GM21526 (cell line): ENCODE measurements at regions not wholly inside any gene's neighbourhood (a gene's known extent, or its start where the extent isn't known, plus 50 kb on each side); places are given as distances from the start of the nearest gene placed in this dataset.

Source experiments
- ATAC-seq: cut with Tn5 transposase; IDR thresholded peaks from one replicate; pipeline ENCODE4 v1.9.1; 2021; ENCODE audit warnings: moderate library complexity; ENCODE audit not compliant: unreplicated experiment, low FRiP score

DNA sequence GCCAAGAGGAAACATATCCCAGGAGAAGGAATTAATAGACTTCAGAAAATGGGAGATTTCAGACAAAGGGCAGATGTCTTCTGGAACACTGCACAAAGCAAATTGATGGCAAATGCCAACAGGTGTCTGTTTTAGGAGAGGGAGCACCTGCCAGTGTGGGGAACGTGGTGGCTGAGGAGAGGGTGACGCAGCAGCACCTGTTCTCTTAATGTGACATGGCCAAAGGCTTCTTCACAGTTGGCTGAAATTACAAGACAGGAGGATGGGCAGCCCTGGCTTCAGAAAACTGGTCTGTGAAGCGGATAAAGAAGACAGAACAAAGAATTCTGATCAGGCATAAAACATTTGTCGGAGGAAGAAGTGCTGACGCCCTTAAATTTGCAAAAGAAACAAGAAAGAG is 178.7 kb upstream of the RUNX1 start:
- ATAC-seq, result peak; percentile 29

DNA sequence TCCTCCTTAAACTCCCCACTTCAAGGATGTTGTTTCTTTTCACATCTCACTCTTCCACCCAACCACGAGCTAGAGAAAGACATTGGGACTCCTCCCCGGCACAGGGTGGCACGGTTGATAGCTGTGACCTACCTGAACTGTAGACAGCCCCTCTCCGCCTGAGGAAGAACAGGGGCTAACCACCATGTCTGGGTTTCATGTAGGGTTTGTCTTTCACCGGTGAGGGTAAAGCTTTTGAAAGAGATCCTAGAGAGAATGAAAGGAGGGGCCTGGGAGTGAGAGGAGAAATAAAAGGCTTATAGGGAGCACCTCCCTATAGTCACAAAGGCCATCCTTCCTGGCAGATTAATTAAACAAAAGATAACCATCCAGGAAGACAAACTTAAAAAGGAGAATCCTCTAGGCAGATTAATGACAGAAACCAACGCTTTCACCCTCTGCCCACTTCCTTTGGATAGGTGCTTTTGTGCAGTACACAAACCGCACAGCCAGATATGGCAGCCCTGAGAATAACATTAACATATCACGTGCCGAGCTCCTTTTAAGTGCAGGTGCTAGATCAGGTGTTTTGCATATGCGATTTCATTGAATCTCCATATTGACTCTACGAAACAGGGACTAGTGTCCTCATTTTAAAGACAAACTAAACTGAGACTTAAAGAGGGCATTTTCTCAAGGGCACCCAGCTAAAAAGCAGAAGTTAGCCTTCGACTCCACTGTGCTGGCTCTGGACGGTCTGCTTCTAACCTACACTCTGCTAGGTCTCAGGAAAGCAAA is 178.1 kb upstream of the RUNX1 start:
- ATAC-seq, result peak; percentile 72

DNA sequence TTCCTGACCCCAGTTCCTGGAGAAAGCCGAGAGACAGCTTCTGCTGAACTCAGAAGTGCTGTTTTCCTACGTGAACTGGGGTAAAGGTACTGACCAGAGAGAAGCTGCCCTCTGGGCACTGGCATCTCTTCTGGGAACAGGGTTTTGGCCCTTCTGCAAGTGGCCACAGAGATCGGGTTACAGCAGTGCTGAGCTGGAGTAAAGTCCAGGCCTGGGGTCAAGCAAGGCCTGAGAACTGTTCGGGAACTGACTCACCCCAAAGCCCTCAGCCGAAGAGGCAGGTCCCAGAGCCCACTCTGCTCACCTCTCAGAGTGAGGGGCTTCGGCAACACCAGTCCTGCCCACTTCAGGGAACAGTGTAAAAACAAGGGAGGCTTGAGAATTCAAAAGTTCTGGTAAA is 177.2 kb upstream of the RUNX1 start:
- no peak for ATAC-seq

DNA sequence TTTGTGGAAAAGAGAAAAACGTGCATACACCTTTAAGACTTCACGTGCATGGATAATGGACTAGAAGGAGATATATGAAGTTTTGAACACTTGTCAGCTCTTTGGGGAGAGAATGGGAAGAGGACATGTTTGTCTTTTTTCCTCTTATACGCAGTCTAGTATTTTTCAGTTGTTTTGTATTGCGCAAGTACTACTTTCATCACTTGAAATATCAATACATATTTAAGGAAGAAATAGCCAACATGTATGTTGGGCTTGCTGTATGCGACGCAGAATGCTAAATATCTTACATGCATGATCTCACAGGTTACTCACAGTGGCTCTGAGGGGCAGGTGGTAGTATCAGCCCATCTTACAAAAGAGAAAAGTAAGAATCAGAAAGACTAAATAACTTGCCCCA is 176.5 kb upstream of the RUNX1 start:
- ATAC-seq, result no peak

DNA sequence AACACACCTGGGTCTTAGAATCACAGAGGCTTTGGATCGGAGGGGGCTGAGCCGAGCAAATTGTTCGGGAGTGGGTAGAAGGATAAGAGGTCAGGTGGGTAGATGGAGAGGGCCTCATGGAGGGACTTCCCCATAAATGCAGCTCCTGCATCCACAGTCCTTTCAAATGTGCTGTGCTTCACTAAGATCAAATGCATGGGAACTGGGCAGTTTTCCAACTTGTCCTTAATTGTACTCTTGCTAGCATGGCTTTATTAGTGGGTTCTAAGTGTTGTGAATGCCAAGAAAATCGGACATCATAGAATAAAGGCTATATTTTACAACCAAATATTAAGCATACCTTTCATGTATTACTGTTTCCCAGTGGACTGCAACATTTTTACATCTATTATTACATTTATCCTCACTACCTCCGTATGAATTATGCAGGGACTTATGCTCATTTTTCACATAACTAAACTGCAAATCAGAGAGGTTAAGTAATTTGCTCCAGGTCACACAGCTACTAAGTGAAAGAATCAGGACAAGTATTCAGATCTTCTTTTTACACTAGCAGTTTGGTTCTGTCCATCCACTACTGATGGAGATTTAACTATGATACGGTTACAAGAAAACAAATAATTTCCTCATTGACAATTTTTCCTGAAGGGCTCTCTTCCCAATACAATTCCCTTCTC is 174.5 kb upstream of the RUNX1 start:
- ATAC-seq, result no peak

DNA sequence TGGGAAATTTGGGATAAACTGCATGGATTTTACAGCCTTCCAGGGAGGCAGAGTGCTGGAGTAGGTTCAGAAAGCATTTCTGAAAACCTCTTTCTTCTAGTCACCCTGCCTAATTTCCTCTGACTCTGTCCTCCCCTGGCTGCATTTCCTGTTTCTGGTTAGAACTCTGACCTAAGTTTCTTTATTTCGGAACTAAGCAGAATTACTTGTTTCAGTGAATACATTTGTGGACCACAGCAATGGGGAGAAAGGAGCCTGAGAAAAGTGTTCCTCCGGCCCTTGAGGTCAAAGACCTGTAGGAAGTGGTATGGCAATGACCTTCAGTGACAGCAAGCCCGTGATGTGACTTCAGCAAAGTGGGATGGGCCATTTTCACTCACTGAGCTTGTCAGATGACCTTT is 173.4 kb upstream of the RUNX1 start:
- peak; percentile 54 for ATAC-seq

DNA sequence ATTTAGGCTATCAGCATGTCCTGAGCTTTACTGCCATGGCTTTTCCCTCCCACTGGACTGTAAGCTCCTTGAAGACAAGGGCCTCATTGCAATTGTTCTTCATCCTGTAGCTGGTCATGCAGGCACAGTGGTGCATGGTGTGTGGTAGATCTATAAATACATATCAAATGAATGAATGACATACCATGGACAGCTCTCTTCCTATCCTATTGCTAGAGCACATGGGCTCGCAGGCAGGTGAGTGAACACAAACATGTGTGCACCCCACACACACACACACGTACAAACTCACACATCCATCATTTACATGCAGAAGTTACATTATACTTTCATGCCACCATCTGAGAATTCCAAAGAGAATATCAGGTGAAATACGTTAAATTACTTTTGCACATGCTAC is 172.9 kb upstream of the RUNX1 start:
- ATAC-seq, result no peak

DNA sequence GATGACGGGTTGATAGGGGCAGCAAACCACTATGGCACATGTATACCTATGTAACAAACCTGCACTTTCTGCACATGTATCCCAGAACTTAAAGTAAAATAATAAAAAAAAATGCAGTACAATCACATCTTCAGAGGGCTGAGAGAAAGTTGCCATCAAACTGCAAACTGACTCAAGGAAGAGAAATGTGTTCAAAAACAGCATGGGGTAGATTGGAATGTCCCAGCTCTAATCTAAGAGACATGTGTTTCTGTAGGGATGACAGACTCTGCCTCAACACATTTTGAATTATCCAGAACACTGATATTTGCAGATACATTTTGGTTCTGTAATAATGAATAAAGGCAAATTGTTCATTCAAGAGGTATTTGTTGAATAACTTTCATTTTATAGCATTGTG is 171.2 kb upstream of the RUNX1 start:
- no peak for ATAC-seq

DNA sequence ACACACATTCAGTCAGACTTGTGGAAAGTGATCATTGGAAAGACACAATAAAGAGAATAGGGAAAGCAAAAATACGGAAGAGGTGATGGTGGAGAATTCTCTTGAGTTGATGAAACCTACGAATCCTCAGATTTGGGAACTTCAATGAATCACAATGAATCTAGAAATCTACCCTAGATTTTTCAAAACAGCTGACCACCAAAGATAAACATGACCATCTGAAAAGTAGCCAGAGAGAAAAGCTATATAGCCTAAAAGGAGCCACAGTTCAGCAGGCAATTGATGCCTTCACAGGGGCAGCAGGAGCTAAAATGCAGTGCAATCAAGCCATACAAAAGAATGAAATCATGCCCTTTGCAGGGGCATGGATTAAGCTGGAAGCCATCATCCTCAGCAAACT is 170.6 kb upstream of the RUNX1 start:
- ATAC-seq, result no peak

DNA sequence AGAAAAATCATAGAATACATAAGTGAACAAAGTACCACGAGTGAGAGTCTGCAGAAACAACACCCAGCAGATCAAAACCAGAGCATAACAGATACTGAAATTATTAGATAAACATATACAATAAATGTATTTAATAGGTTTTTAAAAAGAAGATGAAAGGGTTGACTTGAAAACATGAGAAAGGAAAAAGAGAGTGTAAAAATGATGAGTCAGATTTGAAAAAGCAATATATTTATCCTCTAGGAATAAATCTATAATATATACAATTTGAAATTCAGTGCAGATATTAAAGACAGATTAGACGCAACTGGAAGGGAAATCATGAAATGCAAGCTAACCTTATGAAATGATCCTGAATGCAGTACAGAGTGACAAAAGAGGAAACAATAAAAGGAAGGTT is 170.2 kb upstream of the RUNX1 start:
- ATAC-seq, result no peak

DNA sequence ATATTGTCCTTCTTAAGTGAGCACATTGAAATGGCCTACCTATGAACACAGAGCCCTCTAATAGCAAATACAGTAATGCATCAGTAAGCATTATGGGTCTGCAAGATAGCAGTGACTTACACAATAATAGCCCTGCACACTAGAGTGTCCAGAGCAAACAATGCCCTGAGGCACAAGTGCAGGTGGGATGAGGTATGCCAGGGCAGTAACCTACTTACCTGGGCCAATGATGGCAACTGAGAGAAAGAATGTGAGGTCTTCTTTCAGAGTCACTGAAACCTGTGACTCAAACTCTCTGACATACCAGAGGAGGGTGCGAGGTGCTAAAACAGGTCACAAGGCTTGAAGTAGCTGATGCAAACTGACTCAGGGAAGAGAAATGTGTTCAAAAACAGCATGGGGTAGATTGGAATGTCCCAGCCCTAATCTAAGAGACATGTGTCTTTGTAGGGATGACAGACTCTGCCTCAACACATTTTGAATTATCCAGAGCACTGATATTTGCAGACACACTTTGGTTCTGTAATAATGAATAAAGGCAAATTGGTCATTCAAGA is 168.5 kb upstream of the RUNX1 start:
- no peak for ATAC-seq

DNA sequence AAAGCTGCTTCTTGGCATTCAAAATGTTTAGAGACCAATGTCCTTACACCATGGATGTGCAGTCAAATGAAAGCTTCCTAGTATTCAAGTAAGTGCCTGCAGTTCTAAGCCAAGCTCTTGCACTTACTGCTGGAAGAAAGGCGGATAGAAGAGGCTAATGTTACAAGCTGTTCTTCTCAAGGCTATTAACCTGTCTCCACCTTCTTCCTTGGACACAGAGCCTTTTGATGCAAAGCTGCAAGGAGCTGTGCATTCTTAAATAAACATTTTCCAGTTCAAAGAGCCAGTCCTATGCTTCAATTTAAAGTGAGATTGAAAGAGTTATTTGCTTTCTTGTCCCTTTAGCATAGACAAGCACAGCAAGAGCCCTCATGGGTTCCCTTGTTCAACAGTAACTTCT is 167.9 kb upstream of the RUNX1 start:
- no peak for ATAC-seq

DNA sequence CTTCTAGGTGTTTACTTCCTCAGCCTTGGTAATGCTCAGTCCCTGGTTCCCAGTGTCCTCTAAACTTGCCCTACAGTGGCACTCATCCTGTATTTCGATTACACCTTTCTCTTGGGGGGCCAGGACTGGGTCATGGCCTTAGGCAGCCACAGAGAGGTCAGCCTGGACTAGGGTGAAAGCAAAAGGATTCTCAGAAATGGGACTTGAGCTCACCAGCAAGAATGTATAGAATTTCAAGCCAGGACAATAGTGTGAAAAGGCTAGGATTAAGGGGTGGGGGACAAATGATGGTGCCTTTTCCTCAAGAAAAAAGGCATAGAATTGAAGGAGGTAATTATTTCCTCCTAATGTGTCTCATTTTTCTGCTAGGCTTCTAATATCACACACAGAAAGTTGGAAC is 166.8 kb upstream of the RUNX1 start:
- no peak for ATAC-seq

DNA sequence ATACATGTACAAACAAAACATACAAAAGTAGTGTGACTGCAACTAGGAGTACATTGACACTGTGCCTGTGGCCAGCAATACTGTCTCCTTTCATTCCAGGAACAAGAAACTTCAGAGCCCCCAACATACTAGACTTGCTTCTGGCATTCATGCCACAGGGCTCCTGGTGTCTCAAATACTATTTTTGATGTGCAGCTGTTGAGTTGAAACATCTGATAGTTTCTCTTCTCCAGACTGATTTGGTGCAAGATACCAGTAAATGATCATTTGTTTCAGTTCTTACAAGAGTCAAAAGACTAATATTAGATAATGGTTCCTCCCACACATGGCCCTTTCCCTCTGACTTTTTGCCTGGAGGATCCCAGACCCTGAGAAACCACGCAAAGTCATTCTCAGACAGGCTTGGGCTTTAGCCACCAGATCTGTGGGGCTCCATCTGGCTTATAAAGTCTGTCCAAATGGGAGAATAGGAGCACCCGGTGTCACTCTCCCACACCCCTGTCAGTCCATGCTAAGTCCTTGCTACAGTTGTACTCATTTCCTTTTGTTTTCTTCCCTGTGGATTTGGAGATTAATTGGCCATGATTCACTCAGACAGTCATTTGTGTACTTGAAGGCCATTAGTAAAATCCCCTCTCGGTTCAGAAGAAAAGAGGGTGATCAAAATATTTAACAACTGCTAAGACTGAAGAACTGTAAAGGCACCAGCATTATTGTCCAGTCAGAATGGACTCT is 163.5 kb upstream of the RUNX1 start:
- ATAC-seq, result no peak

DNA sequence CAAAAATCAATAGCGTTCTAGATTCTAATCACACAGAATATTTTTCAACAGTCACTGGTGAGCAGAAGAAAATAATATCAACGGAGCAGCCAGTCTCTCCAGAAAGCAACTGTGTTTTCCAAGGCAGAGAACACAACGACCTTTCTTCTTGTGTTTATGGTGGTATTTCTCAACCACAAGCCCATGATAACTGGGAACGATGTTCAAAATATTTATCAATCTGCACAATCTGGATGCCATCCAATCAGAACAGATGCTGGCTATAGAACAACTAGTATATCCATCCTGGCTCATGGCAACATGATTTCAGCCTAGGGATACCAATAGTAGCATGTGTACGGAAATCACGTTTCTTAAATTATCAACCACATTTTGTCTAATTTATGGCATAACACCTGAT is 162.7 kb upstream of the RUNX1 start:
- no peak for ATAC-seq

DNA sequence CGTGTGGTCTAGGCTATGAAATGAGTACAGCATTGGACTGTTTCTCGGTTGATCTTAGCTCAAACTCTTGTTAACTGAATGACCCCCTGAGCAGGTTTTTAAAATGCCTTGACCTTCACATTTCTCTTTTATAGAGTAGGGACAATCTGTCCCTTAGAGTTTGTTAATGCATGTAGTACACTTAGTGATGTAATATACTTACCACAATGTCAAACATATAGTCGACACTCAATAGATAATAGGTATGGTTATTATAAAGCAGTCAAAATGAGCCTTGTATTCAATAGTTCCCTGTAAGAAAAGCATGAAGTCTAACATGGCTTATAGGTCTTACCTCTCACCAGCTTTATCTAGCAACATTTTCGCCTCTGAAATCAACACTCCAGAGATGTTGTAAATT is 161.0 kb upstream of the RUNX1 start:
- ATAC-seq, result no peak

DNA sequence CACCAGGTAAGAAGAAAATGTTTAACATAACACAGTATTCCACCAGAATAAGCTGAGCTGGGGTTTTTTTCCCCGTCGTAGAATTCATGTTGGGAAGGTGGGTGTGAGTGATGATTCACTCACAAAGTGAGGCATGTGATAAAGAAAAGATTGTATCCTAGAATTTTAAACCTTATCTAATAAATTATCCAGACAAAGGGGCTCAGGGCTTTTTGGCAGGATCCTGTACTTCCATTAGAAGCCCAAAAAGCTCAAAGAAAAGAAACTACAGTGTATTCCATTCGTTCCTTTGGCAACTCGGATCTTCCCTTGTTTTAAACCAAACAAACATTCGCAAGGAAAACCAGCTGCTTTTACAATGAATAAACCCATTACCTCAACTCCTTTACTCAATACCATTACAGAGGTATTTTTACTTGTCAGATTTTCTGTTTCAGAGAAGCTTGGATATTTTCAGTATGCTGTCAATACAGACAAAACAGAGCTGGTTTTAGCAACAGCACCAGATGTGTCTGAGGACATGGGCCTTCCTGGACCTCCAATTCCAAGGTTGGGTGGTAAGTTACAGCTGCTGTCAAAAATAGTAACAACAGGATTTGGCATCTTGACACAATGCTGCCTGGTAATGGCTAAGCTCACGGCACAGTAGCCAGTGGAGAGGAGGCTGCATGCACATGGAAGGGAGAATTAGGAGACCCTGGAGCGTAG is 159.9 kb upstream of the RUNX1 start:
- no peak for ATAC-seq

DNA sequence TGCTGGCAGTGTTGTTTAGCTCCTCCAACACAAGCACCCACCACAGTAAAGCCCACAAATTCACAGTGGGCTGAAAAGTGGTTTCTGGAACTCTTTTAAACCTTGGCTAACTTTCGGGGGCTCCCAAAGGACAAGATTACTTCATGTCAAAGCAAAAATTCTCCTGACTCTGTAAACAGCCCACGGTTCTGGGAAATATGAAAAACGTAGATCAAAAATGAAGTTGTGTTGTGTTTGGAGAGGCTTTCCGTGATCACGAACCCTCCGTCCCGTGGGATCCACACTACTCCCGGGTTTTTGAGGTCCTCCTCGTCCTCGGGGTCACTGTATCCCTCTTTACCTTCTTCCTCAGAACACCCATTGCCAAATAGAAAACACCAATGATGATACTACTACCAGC is 159.0 kb upstream of the RUNX1 start:
- ATAC-seq, result no peak

DNA sequence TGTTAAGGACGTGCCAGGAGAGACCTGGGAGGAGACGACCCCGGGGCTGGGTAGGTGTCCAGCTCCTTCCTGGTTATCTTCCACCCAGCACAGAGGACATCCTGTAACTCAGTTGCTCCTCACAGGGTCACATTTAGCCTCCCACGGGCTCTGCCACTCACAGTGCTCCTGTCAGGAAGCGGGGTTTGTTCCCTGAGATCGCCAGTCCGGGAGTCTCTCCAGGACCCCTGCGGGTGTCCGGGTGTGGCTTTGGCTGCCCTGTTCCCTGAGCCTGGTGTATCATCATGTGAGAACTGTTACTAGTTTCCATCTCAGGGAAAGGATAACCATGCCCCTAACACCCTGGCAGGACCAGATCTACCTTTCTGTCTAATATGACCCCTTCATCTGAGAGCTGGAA is 158.2 kb upstream of the RUNX1 start:
- ATAC-seq, result no peak

DNA sequence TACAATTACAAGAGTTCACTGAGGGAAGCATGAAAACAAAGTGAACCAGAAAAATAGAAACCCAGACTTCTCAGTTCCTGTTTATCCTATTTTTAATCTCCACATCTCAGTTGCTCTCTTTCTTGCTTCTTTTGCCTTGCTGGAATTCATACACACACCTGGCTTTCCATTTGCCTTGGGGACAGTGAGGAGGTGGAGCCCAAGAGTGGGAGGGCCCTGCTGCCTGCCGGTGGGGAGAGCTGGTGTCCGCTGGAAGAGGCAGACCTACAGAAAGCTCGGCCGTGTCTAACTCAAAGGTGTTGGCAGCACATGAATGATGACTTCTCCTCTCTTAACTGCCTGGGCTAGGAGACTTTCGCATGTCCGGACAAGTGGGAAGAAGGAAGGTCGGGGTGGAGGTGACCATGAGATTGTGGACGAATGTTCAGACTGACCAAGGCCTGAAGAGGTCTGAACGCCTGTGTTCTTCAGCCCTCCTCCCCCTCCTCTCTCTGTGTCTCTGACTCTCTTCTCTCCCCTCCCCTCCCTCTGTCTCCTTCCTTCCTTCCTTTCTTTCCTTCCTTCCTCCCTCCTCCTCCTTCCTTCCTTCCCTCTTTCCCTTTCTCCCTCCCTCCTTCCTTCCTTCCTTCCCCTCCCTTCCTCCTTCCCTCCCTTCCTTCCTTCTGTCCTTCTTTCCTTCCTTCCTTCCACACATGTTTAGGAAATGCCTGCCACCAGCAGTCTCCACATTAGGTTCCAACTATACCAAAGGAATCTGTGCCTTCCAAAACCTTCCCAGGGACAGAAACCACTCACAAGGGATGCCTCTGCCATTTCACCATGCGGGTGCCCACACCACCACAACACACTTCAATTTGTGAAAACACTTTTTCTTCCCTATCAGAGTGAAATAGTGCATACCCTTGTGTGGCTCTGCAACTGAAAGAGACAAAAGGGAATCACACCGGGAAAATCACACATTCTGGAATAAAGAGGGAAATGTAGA is 157.3 kb upstream of the RUNX1 start:
- no peak for ATAC-seq
